GM12878 (cell line): ENCODE measurements at regions not wholly inside any gene's neighbourhood (a gene's known extent, or its start where the extent isn't known, plus 50 kb on each side); places are given as distances from the start of the nearest gene placed in this dataset.

Source experiments
- ATAC-seq: fragments of 200-7000 bp; cut with Tn5 transposase; 3 replicates; pipeline ENCODE4 v1.9.1; 2020; ENCODE audit warnings: mild to moderate bottlenecking, moderate library complexity
- BruUV-seq: library from RNA; stranded (reverse); fragments of 400-500 nt; replicated peaks from 2 replicates; lab custom pipeline; 2021; lab: Mats Ljungman, UMichigan
- CTCF ChIA-PET: fragments of 300-600 bp; sonication (Branson Sonifier 250); formaldehyde crosslinking; extraction: SDS; loops from one replicate; lab custom pipeline; 2021; ENCODE audit warnings: inconsistent platforms; lab: Yijun Ruan, JAX
- POLR2A ChIA-PET: fragments of 350-600 bp; formaldehyde crosslinking; extraction: SDS; loops from one replicate; lab custom pipeline; 2021; ENCODE audit warnings: inconsistent platforms; lab: Charles Lee
- RAD21 ChIA-PET: fragments of 300-600 bp; sonication (Branson Sonifier 250); formaldehyde crosslinking; loops from one replicate; lab custom pipeline; 2023; ENCODE audit warnings: antibody characterized with exemption; ENCODE audit not compliant: unreplicated experiment; lab: Charles Lee
- SMC1A ChIA-PET: fragments of 300-600 bp; sonication (Branson Sonifier 250); formaldehyde crosslinking; loops from one replicate; lab custom pipeline; 2023; ENCODE audit not compliant: unreplicated experiment, uncharacterized antibody; lab: Charles Lee
- DNase-seq: peaks from one replicate; pipeline ENCODE4 v3.0.0-alpha.2; 2011; ENCODE audit warnings: low read depth, low spot score
- FAIRE-seq: peaks from 3 replicates; lab custom pipeline; 2011; peaks lifted over from hg19 to GRCh38; lab: Jason Lieb, UNC
- H2AFZ ChIP-seq: 2 replicates; pipeline ENCODE4 v1.6.0; 2011; ENCODE audit warnings: low read depth, low read length, control low read depth; ENCODE audit not compliant: control insufficient read depth
- H3K27ac ChIP-seq: 2 replicates; pipeline ENCODE4 v1.5.1; 2011; ENCODE audit warnings: control low read depth; ENCODE audit not compliant: control insufficient read depth, insufficient read depth
- H3K27me3 ChIP-seq, 2 experiments: replicated peaks in 1 of 2; 2 replicates each; pipeline versions ENCODE4 v1.6.0 to v1.6.1; 2011; ENCODE audit warnings: low read length in 1 of 2; ENCODE audit not compliant: control insufficient read depth in 2 of 2, insufficient read depth in 2 of 2
- H3K36me3 ChIP-seq, 2 experiments: 2 replicates each; pipeline ENCODE4 v1.5.1; 2011; ENCODE audit warnings: low read length in 1 of 2; ENCODE audit not compliant: control insufficient read depth in 2 of 2, insufficient read depth in 2 of 2
- H3K4me1 ChIP-seq: 2 replicates; pipeline ENCODE4 v1.6.1; 2011; ENCODE audit warnings: mild to moderate bottlenecking, low read length, moderate library complexity, mixed read lengths; ENCODE audit not compliant: control insufficient read depth, insufficient read depth
- H3K4me2 ChIP-seq: 2 replicates; pipeline ENCODE4 v1.6.0; 2011; ENCODE audit warnings: control low read depth; ENCODE audit not compliant: control insufficient read depth, insufficient read depth
- H3K4me3 ChIP-seq: fragments of 200-600 bp; sonication (generic); 2 replicates; pipeline ENCODE4 v1.5.1; 2016
- H3K79me2 ChIP-seq: 2 replicates; pipeline ENCODE4 v1.6.0; 2011; ENCODE audit warnings: low read length; ENCODE audit not compliant: control insufficient read depth, insufficient read depth
- H3K9ac ChIP-seq: 2 replicates; pipeline ENCODE4 v1.8.0; 2011; ENCODE audit warnings: low read length, control low read depth, mixed read lengths; ENCODE audit not compliant: control insufficient read depth, insufficient read depth
- H3K9me3 ChIP-seq: replicated peaks from 3 replicates; pipeline ENCODE4 v1.5.1; 2011; ENCODE audit warnings: mild to moderate bottlenecking, low read length; ENCODE audit not compliant: control insufficient read depth, insufficient read depth
- H4K20me1 ChIP-seq: 2 replicates; pipeline ENCODE4 v1.6.0; 2011; ENCODE audit not compliant: control insufficient read depth, insufficient read depth
- E4F1 ChIP-seq: fragments of 450-650 bp; IDR thresholded peaks from 2 replicates; pipeline ENCODE4 v1.6.1; 2018; ENCODE audit warnings: borderline replicate concordance, mild to moderate bottlenecking; ENCODE audit not compliant: partially characterized antibody
- ESRRA ChIP-seq: IDR thresholded peaks from 2 replicates; pipeline ENCODE4 v1.6.1; 2012; ENCODE audit warnings: mild to moderate bottlenecking, low read length, improper control_type of control experiment
- HDGF ChIP-seq: fragments of 450-650 bp; IDR thresholded peaks from 2 replicates; pipeline ENCODE4 v1.6.1; 2016; ENCODE audit warnings: antibody characterized with exemption
- JUNB ChIP-seq: IDR thresholded peaks from 2 replicates; pipeline ENCODE4 v1.6.1; 2016; ENCODE audit warnings: antibody characterized with exemption, mild to moderate bottlenecking
- RB1 ChIP-seq: fragments of 450-650 bp; formaldehyde crosslinking; IDR thresholded peaks from 2 replicates; pipeline ENCODE4 v1.6.1; 2017; ENCODE audit warnings: mild to moderate bottlenecking, borderline replicate concordance
- RBBP5 ChIP-seq: fragments of 200-600 bp; sonication (generic); conservative IDR thresholded peaks from 2 replicates; pipeline ENCODE4 v1.6.1; 2016
- SKIL ChIP-seq: fragments of 450-650 bp; IDR thresholded peaks from 2 replicates; pipeline ENCODE4 v1.6.1; 2017; ENCODE audit warnings: mild to moderate bottlenecking, low read depth, inconsistent platforms; ENCODE audit not compliant: poor library complexity, severe bottlenecking
- SREBF1 ChIP-seq: IDR thresholded peaks from 2 replicates; pipeline ENCODE4 v1.6.1; 2012; ENCODE audit warnings: mild to moderate bottlenecking, low read length
- TBL1XR1 ChIP-seq: IDR thresholded peaks from 2 replicates; pipeline ENCODE4 v1.6.1; 2012; ENCODE audit warnings: low read depth, low read length, improper control_type of control experiment
- ZBTB11 ChIP-seq: fragments of 450-650 bp; formaldehyde crosslinking; IDR thresholded peaks from 2 replicates; pipeline ENCODE4 v1.5.0; 2022; ENCODE audit warnings: mild to moderate bottlenecking, missing genetic modification characterization
- WGBS: methylation state at CpG from one replicate; pipeline ENCODE4 v1.1.6; 2016; ENCODE audit warnings: low lambda C conversion rate; ENCODE audit not compliant: insufficient replicate concordance, insufficient coverage; ENCODE audit errors: missing lambda C conversion rate; 5-methylcytosine and 5-hydroxymethylcytosine counted together
- in situ Hi-C: fragments of 300-500 bp; cut with MboI; formaldehyde crosslinking; loops from 9 replicates; pipeline ENCODE4 v1.14.3; 2018; ENCODE audit warnings: mixed read lengths
- intact Hi-C: fragments of 100-400 bp; cut with micrococcal nuclease; formaldehyde crosslinking; loops from one replicate; pipeline ENCODE4 v1.14.2; 2022; ENCODE audit not compliant: unreplicated experiment
- TF ChIP-seq, protein P1 (sequence below): fragments of 450-650 bp; IDR thresholded peaks from 2 replicates; pipeline ENCODE4 v1.6.1; 2017; ENCODE audit warnings: mild to moderate bottlenecking, moderate library complexity

DNA sequence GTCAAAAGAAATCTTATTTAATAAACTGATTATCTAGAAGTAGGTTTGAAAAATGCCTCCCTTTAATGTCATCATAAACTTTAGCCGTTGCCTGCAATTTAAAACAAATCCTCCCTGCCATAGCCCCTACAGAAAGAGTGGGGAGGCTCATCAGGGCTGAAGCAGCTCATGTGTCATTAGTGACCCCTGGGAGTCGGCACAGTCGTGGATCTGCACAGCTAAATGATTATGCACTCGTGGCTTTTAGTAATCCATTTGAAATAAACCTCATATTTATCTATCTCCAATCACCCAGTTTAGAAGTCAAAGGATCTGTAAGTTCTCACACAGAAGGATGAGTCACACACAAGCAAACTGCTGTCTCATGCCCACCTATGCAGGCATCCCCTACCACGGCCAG is 277.3 kb downstream of the SS18 start (continued):
- TF ChIP-seq, protein P1, sequence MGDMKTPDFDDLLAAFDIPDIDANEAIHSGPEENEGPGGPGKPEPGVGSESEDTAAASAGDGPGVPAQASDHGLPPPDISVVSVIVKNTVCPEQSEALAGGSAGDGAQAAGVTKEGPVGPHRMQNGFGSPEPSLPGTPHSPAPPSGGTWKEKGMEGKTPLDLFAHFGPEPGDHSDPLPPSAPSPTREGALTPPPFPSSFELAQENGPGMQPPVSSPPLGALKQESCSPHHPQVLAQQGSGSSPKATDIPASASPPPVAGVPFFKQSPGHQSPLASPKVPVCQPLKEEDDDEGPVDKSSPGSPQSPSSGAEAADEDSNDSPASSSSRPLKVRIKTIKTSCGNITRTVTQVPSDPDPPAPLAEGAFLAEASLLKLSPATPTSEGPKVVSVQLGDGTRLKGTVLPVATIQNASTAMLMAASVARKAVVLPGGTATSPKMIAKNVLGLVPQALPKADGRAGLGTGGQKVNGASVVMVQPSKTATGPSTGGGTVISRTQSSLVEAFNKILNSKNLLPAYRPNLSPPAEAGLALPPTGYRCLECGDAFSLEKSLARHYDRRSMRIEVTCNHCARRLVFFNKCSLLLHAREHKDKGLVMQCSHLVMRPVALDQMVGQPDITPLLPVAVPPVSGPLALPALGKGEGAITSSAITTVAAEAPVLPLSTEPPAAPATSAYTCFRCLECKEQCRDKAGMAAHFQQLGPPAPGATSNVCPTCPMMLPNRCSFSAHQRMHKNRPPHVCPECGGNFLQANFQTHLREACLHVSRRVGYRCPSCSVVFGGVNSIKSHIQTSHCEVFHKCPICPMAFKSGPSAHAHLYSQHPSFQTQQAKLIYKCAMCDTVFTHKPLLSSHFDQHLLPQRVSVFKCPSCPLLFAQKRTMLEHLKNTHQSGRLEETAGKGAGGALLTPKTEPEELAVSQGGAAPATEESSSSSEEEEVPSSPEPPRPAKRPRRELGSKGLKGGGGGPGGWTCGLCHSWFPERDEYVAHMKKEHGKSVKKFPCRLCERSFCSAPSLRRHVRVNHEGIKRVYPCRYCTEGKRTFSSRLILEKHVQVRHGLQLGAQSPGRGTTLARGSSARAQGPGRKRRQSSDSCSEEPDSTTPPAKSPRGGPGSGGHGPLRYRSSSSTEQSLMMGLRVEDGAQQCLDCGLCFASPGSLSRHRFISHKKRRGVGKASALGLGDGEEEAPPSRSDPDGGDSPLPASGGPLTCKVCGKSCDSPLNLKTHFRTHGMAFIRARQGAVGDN = no peak
- TF ChIP-seq RBBP5 = no peak

GRCh38 chr18:25810736-25811135 is 279.7 kb downstream of the SS18 start:
- no peak for FAIRE-seq
- POLR2A ChIA-PET = no interaction called here
- TF ChIP-seq SREBF1 (no peak), ESRRA (no peak), RB1 (no peak), ZBTB11 (CRISPR knock-in tag) (no peak), E4F1 (no peak), HDGF (no peak), JUNB (no peak), TBL1XR1 (no peak), SKIL (no peak)

More at GRCh38 chr18:25810736-25811135, 279.7 kb downstream of the SS18 start:
- intact Hi-C loops (no loop called here), in situ Hi-C loops (no loop called here)
- H3K4me2 ChIP-seq = no peak overlapping the region
- H3K27me3 ChIP-seq = no peaks in the 10 kb centered on the region; a peak in 1 of 4 replicates
- no peaks in the 10 kb centered on the region for H3K4me1 ChIP-seq
- RAD21 ChIA-PET = no interaction called here
- DNase-seq (no peak), ATAC-seq (no peak)
- H4K20me1 ChIP-seq = no peaks in the 10 kb centered on the region
- H2AFZ ChIP-seq = no peak overlapping the region
- no peaks in the 10 kb centered on the region for H3K36me3 ChIP-seq
- no TSS peak for BruUV-seq
- no peaks in the 10 kb centered on the region for H3K79me2 ChIP-seq
- SMC1A ChIA-PET = interaction anchor here (0.5 kb wide), 1 partner anchor 109 kb away, joined by 3 read pairs; no protein-coding TSS in a partner anchor
- H3K4me3 ChIP-seq = no peak overlapping the region
- WGBS = 15% methylated on average over 3 of the region's 3 CpGs
- no peak overlapping the region for H3K9ac ChIP-seq
- H3K27ac ChIP-seq = no peak overlapping the region
- H3K9me3 ChIP-seq = no peaks in the 10 kb centered on the region
- CTCF ChIA-PET = no interaction called here
